B cell (primary cell): ENCODE measurements at regions not wholly inside any gene's neighbourhood (a gene's known extent, or its start where the extent isn't known, plus 50 kb on each side); places are given as distances from the start of the nearest gene placed in this dataset.

Experiments
- ATAC-seq: fragments of 200-7000 bp; cut with Tn5 transposase; one replicate; pipeline ENCODE4 v1.10.0; 2021; ENCODE audit warnings: low read depth, mild to moderate bottlenecking, moderate number of reproducible peaks, moderate library complexity
- CTCF ChIA-PET: fragments of 350-600 bp; sonication (Branson Sonifier 250); formaldehyde crosslinking; loops from one replicate; lab custom pipeline; 2021; ENCODE audit warnings: antibody characterized with exemption, inconsistent platforms; lab: Charles Lee
- POLR2A ChIA-PET: fragments of 350-600 bp; sonication (Branson Sonifier 250); formaldehyde crosslinking; loops from one replicate; lab custom pipeline; 2021; ENCODE audit warnings: antibody characterized with exemption; lab: Charles Lee
- DNase-seq: peaks from one replicate; pipeline ENCODE4 v3.0.0; 2013
- H2AFZ ChIP-seq: 2 replicates; pipeline ENCODE4 v1.6.1; 2012; ENCODE audit warnings: mild to moderate bottlenecking, low read depth, low read length; ENCODE audit not compliant: insufficient read depth, poor library complexity, severe bottlenecking
- H3K27ac ChIP-seq, 2 donors: 1 replicate in 1 of 2; 2 replicates in 1 of 2; pipeline ENCODE4 v1.5.1; 2012 to 2013; ENCODE audit warnings: low read length in 2 of 2, mild to moderate bottlenecking in 2 of 2, moderate library complexity in 1 of 2
- H3K27me3 ChIP-seq, 4 experiments: fragments of 200-600 bp in 1 of 4; sonication (generic) in 1 of 4; replicated peaks in 1 of 4; 1 replicate in 2 of 4; 2 replicates in 2 of 4; pipeline versions ENCODE4 v1.6.1 to v1.7.0; 2013 to 2016; ENCODE audit warnings: low read length in 3 of 4, mild to moderate bottlenecking in 2 of 4, mixed read lengths in 1 of 4, moderate library complexity in 1 of 4; ENCODE audit not compliant: insufficient read depth in 4 of 4, control insufficient read depth in 3 of 4; ENCODE audit errors: control extremely low read depth in 1 of 4
- H3K36me3 ChIP-seq, 2 experiments: replicated peaks in 1 of 2; 1 replicate in 1 of 2; 2 replicates in 1 of 2; pipeline versions ENCODE4 v1.6.1 to v1.7.1; 2013; ENCODE audit warnings: low read length in 1 of 2; ENCODE audit not compliant: insufficient read depth in 2 of 2, control insufficient read depth in 1 of 2; ENCODE audit errors: control extremely low read depth in 1 of 2, extremely low read depth in 1 of 2
- H3K4me1 ChIP-seq, 2 donors: fragments of 200-600 bp in 1 of 2; sonication (generic) in 1 of 2; 1 replicate in 1 of 2; 2 replicates in 1 of 2; pipeline versions ENCODE4 v1.5.1 to v1.6.1; 2013 to 2017; ENCODE audit warnings: low read length in 2 of 2; ENCODE audit not compliant: control insufficient read depth in 2 of 2, insufficient read depth in 2 of 2
- H3K4me2 ChIP-seq: replicated peaks from 2 replicates; pipeline ENCODE3; 2012; ENCODE audit warnings: mild to moderate bottlenecking, low read depth, low read length; ENCODE audit not compliant: poor library complexity, severe bottlenecking
- H3K4me3 ChIP-seq, 5 experiments: fragments of 200-600 bp in 1 of 5; sonication (generic) in 1 of 5; 1 replicate in 3 of 5; 2 replicates in 2 of 5; pipeline versions ENCODE4 v1.5.1 to v1.7.0; 2011 to 2016; ENCODE audit warnings: low read length in 4 of 5, mild to moderate bottlenecking in 4 of 5, low read depth in 2 of 5, control low read depth in 1 of 5, moderate library complexity in 1 of 5; ENCODE audit not compliant: insufficient read depth in 1 of 5; ENCODE audit errors: control extremely low read depth in 1 of 5, extremely low read depth in 1 of 5
- H3K79me2 ChIP-seq: fragments of 200-600 bp; sonication (generic); one replicate; pipeline ENCODE4 v1.6.0; 2016; ENCODE audit warnings: low read length; ENCODE audit not compliant: control insufficient read depth, insufficient read depth
- H3K9ac ChIP-seq: fragments of 200-600 bp; sonication (generic); 2 replicates; pipeline ENCODE4 v1.6.1; 2017; ENCODE audit warnings: mild to moderate bottlenecking, low read length, moderate library complexity
- H3K9me3 ChIP-seq, 3 donors: one replicate each; pipeline versions ENCODE4 v1.6.1 to v1.7.1; 2013; ENCODE audit warnings: low read length in 2 of 3; ENCODE audit not compliant: control insufficient read depth in 2 of 3, insufficient read depth in 1 of 3; ENCODE audit errors: control extremely low read depth in 1 of 3
- H4K20me1 ChIP-seq: 2 replicates; pipeline ENCODE4 v1.6.0; 2012; ENCODE audit warnings: mild to moderate bottlenecking, low read length; ENCODE audit not compliant: insufficient read depth, control insufficient read depth, poor library complexity, severe bottlenecking
- H3K27ac Mint-ChIP-seq: one replicate; pipeline ENCODE4 v1.8.0; 2021; ENCODE audit warnings: mixed read lengths
- H3K27me3 Mint-ChIP-seq: one replicate; pipeline ENCODE4 v1.8.0; 2021; ENCODE audit warnings: mixed read lengths
- H3K4me1 Mint-ChIP-seq: one replicate; pipeline ENCODE4 v1.8.0; 2021; ENCODE audit warnings: mixed read lengths
- H3K4me3 Mint-ChIP-seq: one replicate; pipeline ENCODE4 v1.8.0; 2021; ENCODE audit warnings: mixed read lengths
- H3K9me3 Mint-ChIP-seq: one replicate; pipeline ENCODE4 v1.8.0; 2022; ENCODE audit warnings: mixed read lengths; ENCODE audit not compliant: insufficient read depth
- EZH2 ChIP-seq: IDR thresholded peaks from 2 replicates; pipeline ENCODE4 v1.6.1; 2012; ENCODE audit warnings: borderline replicate concordance, low read depth, mild to moderate bottlenecking, moderate library complexity, low read length; ENCODE audit not compliant: insufficient read depth, poor library complexity, severe bottlenecking
- WGBS: methylation state at CpG from one replicate; pipeline ENCODE4 v1.1.5; 2013; ENCODE audit warnings: missing lambda C conversion rate; ENCODE audit not compliant: insufficient coverage; 5-methylcytosine and 5-hydroxymethylcytosine counted together
- intact Hi-C: fragments of 100-400 bp; cut with micrococcal nuclease; formaldehyde crosslinking; loops from one replicate; pipeline ENCODE4 v1.10.0; 2022
- TF ChIP-seq, protein P1 (sequence below): fragments of 200-600 bp; IDR thresholded peaks from one replicate; pipeline ENCODE4 v1.8.0; 2022; ENCODE audit warnings: antibody characterized with exemption, mild to moderate bottlenecking

DNA sequence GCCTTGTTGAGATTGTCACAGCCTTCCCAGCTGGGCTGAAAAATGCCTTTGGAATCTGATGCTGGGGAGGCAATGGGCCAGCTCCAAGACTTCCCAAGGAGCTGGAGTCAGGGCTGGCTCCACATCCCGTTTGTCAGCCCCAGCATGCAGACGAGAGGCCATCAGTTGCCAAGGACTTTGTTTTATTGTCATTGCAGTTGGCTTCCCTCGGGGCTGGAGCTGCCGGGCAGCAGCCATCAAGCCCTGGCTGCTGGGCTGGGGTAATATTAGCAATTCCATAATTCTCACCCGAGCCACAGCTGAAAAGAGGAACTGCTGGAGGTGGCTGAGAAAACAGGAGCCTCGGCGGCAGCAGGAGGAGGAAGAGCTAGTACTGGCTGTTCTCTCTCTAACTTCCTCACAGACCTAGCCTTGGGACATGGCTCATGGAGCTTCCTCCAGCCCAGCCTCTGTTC is 182.5 kb downstream of the CDC5L start:
- H3K4me3 Mint-ChIP-seq, result no peak overlapping the region
- H3K9ac ChIP-seq, result no peak overlapping the region
- no peak overlapping the region for H3K27ac ChIP-seq
- CTCF ChIA-PET, result no interaction called here
- no peak overlapping the region for H2AFZ ChIP-seq
- H3K9me3 Mint-ChIP-seq, result no peaks in the 10 kb centered on the region
- DNase-seq (no peak), ATAC-seq (no peak)
- no peaks in the 10 kb centered on the region for H3K36me3 ChIP-seq
- H3K4me1 ChIP-seq, result no peaks in the 10 kb centered on the region
- no peak overlapping the region for H3K27ac Mint-ChIP-seq
- intact Hi-C loops, result no loop called here
- no peaks in the 10 kb centered on the region for H3K4me1 Mint-ChIP-seq
- H3K27me3 ChIP-seq, result peaks cover 0 to 8% (median 1%) of the 10 kb centered on the region in 4 experiments
- no peak for TF ChIP-seq EZH2
- TF ChIP-seq, protein P1, sequence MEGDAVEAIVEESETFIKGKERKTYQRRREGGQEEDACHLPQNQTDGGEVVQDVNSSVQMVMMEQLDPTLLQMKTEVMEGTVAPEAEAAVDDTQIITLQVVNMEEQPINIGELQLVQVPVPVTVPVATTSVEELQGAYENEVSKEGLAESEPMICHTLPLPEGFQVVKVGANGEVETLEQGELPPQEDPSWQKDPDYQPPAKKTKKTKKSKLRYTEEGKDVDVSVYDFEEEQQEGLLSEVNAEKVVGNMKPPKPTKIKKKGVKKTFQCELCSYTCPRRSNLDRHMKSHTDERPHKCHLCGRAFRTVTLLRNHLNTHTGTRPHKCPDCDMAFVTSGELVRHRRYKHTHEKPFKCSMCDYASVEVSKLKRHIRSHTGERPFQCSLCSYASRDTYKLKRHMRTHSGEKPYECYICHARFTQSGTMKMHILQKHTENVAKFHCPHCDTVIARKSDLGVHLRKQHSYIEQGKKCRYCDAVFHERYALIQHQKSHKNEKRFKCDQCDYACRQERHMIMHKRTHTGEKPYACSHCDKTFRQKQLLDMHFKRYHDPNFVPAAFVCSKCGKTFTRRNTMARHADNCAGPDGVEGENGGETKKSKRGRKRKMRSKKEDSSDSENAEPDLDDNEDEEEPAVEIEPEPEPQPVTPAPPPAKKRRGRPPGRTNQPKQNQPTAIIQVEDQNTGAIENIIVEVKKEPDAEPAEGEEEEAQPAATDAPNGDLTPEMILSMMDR, result no peak
- H3K79me2 ChIP-seq, result no peaks in the 10 kb centered on the region
- POLR2A ChIA-PET, result no interaction called here
- WGBS, result 21% methylated on average over 4 of the region's 7 CpGs
- H3K4me3 ChIP-seq, result no peak overlapping the region
- peaks cover 18% of the 10 kb centered on the region for H3K27me3 Mint-ChIP-seq
- H3K4me2 ChIP-seq, result no peak overlapping the region
- no peaks in the 10 kb centered on the region for H4K20me1 ChIP-seq
- no peaks in the 10 kb centered on the region for H3K9me3 ChIP-seq

DNA sequence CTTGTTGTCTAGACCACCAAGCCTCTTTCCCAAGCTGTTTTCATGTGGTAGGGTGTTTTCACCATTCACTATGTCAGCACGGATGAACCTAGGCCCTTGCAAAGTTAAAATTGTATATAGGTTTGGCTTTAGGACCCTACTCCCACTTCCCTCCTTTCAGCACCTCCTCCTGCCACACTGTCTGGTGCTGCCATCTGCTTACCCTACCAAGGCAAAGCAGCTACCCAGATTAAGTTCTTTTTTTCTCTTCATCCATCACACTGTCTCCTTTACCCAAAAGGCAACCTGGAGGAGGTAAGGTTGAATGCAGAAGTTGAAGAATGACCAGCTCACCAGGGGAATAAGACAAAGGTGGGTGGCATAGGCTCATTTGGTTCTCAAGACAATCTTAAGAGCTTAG is 184.0 kb downstream of the CDC5L start:
- H3K4me2 ChIP-seq, result no peak overlapping the region
- no peaks in the 10 kb centered on the region for H3K4me1 Mint-ChIP-seq
- ChIA-PET POLR2A (no interaction called here), CTCF (no interaction called here)
- H3K79me2 ChIP-seq, result no peaks in the 10 kb centered on the region
- no peak overlapping the region for H3K4me3 Mint-ChIP-seq
- no peak for ATAC-seq
- H3K9ac ChIP-seq, result no peak overlapping the region
- H2AFZ ChIP-seq, result no peak overlapping the region
- no peaks in the 10 kb centered on the region for H4K20me1 ChIP-seq
- intact Hi-C loops, result no loop called here
- H3K27me3 ChIP-seq, result peaks cover 0 to 8% (median 1%) of the 10 kb centered on the region in 4 experiments
- no peaks in the 10 kb centered on the region for H3K4me1 ChIP-seq
- no peak overlapping the region for H3K4me3 ChIP-seq
- TF ChIP-seq, protein P1, result no peak
- no peak for TF ChIP-seq EZH2
- no peak overlapping the region for H3K27ac Mint-ChIP-seq
- H3K9me3 Mint-ChIP-seq, result no peaks in the 10 kb centered on the region
- no peak for DNase-seq
- no CpG with 5 or more reads among the region's 1 CpG for WGBS
- no peaks in the 10 kb centered on the region for H3K9me3 ChIP-seq
- no peak overlapping the region for H3K27ac ChIP-seq
- no peaks in the 10 kb centered on the region for H3K36me3 ChIP-seq
- H3K27me3 Mint-ChIP-seq, result peaks cover 18% of the 10 kb centered on the region
